ENCODE measurements at regions not wholly inside any gene's neighbourhood (a gene's known extent, or its start where the extent isn't known, plus 50 kb on each side); places are given as distances from the start of the nearest gene placed in this dataset.

- TF ChIP-seq SREBF1 (IDR thresholded peaks at IDR 0.05; ENCODE audit: low read length): no peak
Measured at GRCh38 chr11:131129474-131129873, 213.2 kb upstream of the SNX19 start (continued).

GRCh38 chr11:131135611-131136010 lies 219.3 kb upstream of the SNX19 start:
- Histone ChIP-seq H2AFZ (ENCODE audit: control insufficient read depth, low read depth, low read length) (no peak overlapping the region), H4K20me1 (ENCODE audit: control insufficient read depth, insufficient read depth) (no peaks in the 10 kb centered on the region), H3K4me2 (ENCODE audit: control insufficient read depth, insufficient read depth) (no peak overlapping the region), H3K27ac (ENCODE audit: control insufficient read depth, insufficient read depth) (no peak overlapping the region), H3K36me3 (ENCODE audit: control insufficient read depth in 2 of 2, insufficient read depth in 2 of 2, low read length in 1 of 2) (no peaks in the 10 kb centered on the region), H3K4me1 (ENCODE audit: control insufficient read depth, insufficient read depth, low read length) (no peaks in the 10 kb centered on the region), H3K27me3 (replicated peaks in 1 of 2; ENCODE audit: control insufficient read depth in 2 of 2, insufficient read depth in 2 of 2, low read length in 1 of 2) (0 out of 4 replicates have a peak, but pooled peaks cover 0 to 5% of the 10 kb centered on the region in 2 experiments), H3K9ac (ENCODE audit: control insufficient read depth, insufficient read depth, low read length) (no peak overlapping the region), H3K9me3 (replicated peaks; ENCODE audit: control insufficient read depth, insufficient read depth, low read length) (no peaks in the 10 kb centered on the region), H3K4me3 (no peak overlapping the region), H3K79me2 (ENCODE audit: control insufficient read depth, insufficient read depth, low read length) (no peaks in the 10 kb centered on the region)
- RAD21 ChIA-PET (ENCODE audit: unreplicated experiment): no interaction called here
- in situ Hi-C loops (cut with MboI) (no loop called here), intact Hi-C loops (cut with micrococcal nuclease; ENCODE audit: unreplicated experiment) (no loop called here)
- ATAC-seq (no peak), DNase-seq (ENCODE audit: low read depth, low spot score) (no peak), FAIRE-seq (no peak)
- WGBS (ENCODE audit: insufficient coverage, insufficient replicate concordance, low lambda C conversion rate, missing lambda C conversion rate): 0% methylated on average over 3 of the region's 3 CpGs
- POLR2A ChIA-PET: no interaction called here
- SMC1A ChIA-PET (ENCODE audit: uncharacterized antibody, unreplicated experiment): no interaction called here
- CTCF ChIA-PET: no interaction called here
- no TSS peak for BruUV-seq (replicated peaks)
- TF ChIP-seq ZZZ3 (IDR thresholded peaks at IDR 0.05; ENCODE audit: control insufficient read depth, insufficient read length, low read depth): no peak
- TF ChIP-seq BCL3 (IDR thresholded peaks at IDR 0.05; ENCODE audit: borderline replicate concordance, insufficient read depth, low read depth, low read length, poor library complexity, severe bottlenecking): no peak
- TF ChIP-seq ZBTB33 (IDR thresholded peaks at IDR 0.05): no peak
- no peak for TF ChIP-seq E2F8 (IDR thresholded peaks at IDR 0.05; ENCODE audit: low read depth, partially characterized antibody)
- TF ChIP-seq CTCF (IDR thresholded peaks at IDR 0.05 in 2 of 3, conservative IDR thresholded peaks at IDR 0.05 in 1 of 3; ENCODE audit: control insufficient read depth in 2 of 3, extremely low read depth in 1 of 3, insufficient read depth in 1 of 3, low read depth in 3 of 3, low read length in 3 of 3): no peak
- TF ChIP-seq ATF3 (IDR thresholded peaks at IDR 0.05; ENCODE audit: borderline replicate concordance, extremely low read depth, low read depth, low read length): no peak
- no peak for TF ChIP-seq YBX1 (IDR thresholded peaks at IDR 0.05)
- TF ChIP-seq SMC3 (IDR thresholded peaks at IDR 0.05; ENCODE audit: borderline replicate concordance, low read length): no peak
- TF ChIP-seq NKRF (conservative IDR thresholded peaks at IDR 0.05): no peak
- TF ChIP-seq FOXK2 (IDR thresholded peaks at IDR 0.05): no peak
- no peak for TF ChIP-seq ZNF24 (IDR thresholded peaks at IDR 0.05)

Measured in GM12878 (cell line).